Thyroid gland (tissue), 4 donors: ENCODE measurements at regions not wholly inside any gene's neighbourhood (a gene's known extent, or its start where the extent isn't known, plus 50 kb on each side); places are given as distances from the start of the nearest gene placed in this dataset.

Source experiments
- DNase-seq, 2 donors: peaks; one replicate each; pipeline ENCODE4 v3.0.0-alpha.2; 2019
- H3K27ac ChIP-seq, 3 donors: fragments of 200-600 bp; sonication (generic); 1 replicate in 2 of 3; 2 replicates in 1 of 3; pipeline ENCODE4 v1.5.1; 2016 to 2019; ENCODE audit warnings: mild to moderate bottlenecking in 1 of 3, moderate library complexity in 1 of 3
- H3K27me3 ChIP-seq: fragments of 200-600 bp; sonication (generic); one replicate; pipeline ENCODE4 v1.5.1; 2019
- H3K36me3 ChIP-seq, 2 donors: fragments of 200-600 bp; sonication (generic); one replicate each; pipeline ENCODE4 v1.5.1; 2016 to 2019
- H3K4me1 ChIP-seq, 2 donors: fragments of 200-600 bp; sonication (generic); one replicate each; pipeline ENCODE4 v1.5.1; 2017 to 2019
- H3K4me3 ChIP-seq, 3 donors: fragments of 200-600 bp; sonication (generic); replicated peaks in 1 of 3; 1 replicate in 2 of 3; 2 replicates in 1 of 3; pipeline ENCODE4 v1.5.1; 2016; ENCODE audit warnings: mild to moderate bottlenecking in 1 of 3
- H3K9me3 ChIP-seq: fragments of 200-600 bp; sonication (generic); one replicate; pipeline ENCODE4 v1.5.1; 2017
- POLR2A ChIP-seq, 2 donors: fragments of 450-650 bp; IDR thresholded peaks; one replicate each; pipeline ENCODE4 v1.6.1; 2017; ENCODE audit warnings: antibody characterized with exemption in 2 of 2, mild to moderate bottlenecking in 2 of 2, moderate library complexity in 1 of 2
- WGBS, 2 donors: methylation state at CpG; one replicate each; pipeline ENCODE4 v1.1.5; 2017; 5-methylcytosine and 5-hydroxymethylcytosine counted together
- intact Hi-C: fragments of 100-400 bp; cut with DNase I; formaldehyde crosslinking; loops from one replicate; pipeline ENCODE4 v1.15.1; 2023
- TF ChIP-seq, protein P1 (sequence below), 6 experiments: fragments of 200-600 bp in 3 of 6; fragments of 450-650 bp in 3 of 6; sonication (generic) in 3 of 6; IDR thresholded peaks; one replicate each; pipeline ENCODE4 v1.5.1; 2016 to 2019; ENCODE audit warnings: antibody characterized with exemption in 6 of 6, mild to moderate bottlenecking in 2 of 6, inconsistent platforms in 1 of 6, moderate library complexity in 1 of 6

DNA sequence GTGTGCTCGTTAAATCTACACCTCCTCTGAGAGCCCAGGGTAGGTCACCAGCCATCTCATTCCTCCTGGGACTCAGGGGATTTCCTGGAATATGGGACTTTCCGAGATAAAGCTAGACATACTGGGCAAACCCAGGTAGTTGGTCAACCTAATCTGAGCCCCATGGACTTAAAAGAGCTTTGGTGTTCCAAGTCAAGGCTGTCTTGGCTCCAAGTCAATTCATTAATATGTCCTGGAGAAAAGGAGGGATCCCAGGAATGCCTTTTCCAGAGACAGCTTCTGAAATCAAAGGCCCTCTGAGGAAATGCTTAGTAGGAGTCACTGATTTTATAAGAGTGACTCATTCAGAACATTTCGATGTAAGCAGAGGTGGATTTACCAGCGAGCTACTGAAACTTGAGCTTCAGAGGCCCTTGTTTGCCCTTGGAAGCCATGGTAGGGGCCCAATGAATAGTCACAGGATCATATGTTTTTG, 137.3 kb upstream of the UBE2E1 start:
- Histone ChIP-seq H3K27me3 (peaks cover 4% of the 10 kb centered on the region), H3K36me3 (no peaks in the 10 kb centered on the region), H3K4me3 (no peak overlapping the region), H3K4me1 (peaks cover 0 to 3% of the 10 kb centered on the region in 2 donors), H3K27ac (no peak overlapping the region), H3K9me3 (no peaks in the 10 kb centered on the region)
- no peak for DNase-seq
- intact Hi-C loops = no loop called here
- no peak for TF ChIP-seq POLR2A (IDR thresholded peaks at IDR 0.05)
- TF ChIP-seq, protein P1, sequence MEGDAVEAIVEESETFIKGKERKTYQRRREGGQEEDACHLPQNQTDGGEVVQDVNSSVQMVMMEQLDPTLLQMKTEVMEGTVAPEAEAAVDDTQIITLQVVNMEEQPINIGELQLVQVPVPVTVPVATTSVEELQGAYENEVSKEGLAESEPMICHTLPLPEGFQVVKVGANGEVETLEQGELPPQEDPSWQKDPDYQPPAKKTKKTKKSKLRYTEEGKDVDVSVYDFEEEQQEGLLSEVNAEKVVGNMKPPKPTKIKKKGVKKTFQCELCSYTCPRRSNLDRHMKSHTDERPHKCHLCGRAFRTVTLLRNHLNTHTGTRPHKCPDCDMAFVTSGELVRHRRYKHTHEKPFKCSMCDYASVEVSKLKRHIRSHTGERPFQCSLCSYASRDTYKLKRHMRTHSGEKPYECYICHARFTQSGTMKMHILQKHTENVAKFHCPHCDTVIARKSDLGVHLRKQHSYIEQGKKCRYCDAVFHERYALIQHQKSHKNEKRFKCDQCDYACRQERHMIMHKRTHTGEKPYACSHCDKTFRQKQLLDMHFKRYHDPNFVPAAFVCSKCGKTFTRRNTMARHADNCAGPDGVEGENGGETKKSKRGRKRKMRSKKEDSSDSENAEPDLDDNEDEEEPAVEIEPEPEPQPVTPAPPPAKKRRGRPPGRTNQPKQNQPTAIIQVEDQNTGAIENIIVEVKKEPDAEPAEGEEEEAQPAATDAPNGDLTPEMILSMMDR (IDR thresholded peaks at IDR 0.05) = no peak
- WGBS, 2 donors = 65 to 73% methylated on average over 4 of the region's 4 CpGs

DNA sequence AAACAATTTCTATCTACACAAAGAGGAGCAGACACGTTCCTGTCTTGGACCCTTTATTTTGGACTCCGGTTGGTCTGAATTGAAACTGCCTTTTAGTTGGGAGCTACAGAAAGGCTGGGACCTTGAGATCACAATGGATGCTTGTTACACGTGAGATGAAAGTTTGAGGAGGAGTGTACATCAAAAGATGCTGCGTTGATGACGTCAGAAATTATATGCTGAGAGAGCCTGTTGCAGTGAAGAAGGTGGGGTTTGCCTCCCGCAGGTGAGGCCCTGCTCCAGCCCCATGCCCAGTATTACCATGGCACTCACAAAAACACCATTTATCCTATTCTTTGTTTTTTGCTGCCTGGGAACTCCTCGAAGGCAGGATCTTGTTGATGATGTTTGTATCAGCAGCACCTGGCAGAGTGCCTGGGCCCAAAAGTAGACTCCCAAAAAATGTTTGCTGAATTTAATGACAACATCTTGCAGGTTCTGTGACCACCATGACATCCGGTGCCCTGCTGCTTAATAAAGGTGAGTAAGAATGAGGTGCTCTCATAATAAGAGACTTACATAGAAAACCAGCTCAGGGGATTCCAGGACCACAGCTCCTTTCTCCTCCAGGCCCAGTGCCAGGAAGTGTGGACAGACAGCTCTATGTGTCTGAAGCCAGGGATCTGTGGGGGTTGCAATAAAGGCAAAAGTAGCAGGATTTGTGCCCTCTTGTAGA, 136.1 kb upstream of the UBE2E1 start:
- no peak overlapping the region for H3K4me3 ChIP-seq
- H3K27me3 ChIP-seq = peaks cover 4% of the 10 kb centered on the region
- H3K4me1 ChIP-seq = peaks cover 0 to 3% of the 10 kb centered on the region in 2 donors
- intact Hi-C loops = no loop called here
- WGBS, 2 donors = 92 to 94% methylated on average over 8 of the region's 8 CpGs
- TF ChIP-seq, protein P1 (IDR thresholded peaks at IDR 0.05) = no peak
- TF ChIP-seq POLR2A (IDR thresholded peaks at IDR 0.05) = no peak
- no peak overlapping the region for H3K27ac ChIP-seq
- no peak for DNase-seq
- no peaks in the 10 kb centered on the region for H3K36me3 ChIP-seq
- no peaks in the 10 kb centered on the region for H3K9me3 ChIP-seq

DNA sequence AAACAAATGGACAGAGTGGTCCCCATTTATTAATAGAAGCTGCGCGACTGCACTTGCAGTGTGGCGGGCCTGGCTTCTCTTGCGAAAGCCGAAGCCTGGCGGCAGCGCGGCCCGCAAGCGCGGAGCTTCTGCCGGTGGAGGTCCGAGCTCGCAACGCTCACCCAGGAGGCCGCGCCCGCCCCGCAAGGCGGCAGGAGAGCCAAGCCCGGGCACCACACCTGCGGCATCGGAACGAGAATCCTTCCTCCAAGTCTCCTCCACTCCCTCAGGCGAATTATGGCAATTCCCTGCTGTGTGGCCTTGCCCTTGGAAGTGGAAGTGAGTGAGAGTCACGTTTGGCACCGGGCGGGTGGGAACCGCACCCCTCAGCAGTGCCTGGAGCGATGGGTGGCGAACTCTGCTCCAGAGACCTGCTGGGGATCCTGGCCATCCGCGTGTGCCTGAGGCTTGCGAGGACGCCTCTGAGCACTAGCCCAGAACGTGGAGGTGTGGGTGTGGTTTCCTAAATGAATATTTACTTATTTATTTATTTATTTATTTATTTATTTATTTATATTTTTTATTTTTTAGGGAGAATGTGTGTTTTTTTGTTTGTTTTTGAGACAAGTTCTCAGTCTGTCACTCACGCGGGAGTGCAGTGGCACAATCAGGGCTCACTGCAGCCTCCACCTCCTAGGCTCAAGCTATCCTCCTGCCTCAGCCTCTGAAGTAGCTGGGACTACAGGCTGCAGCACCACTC, 133.7 kb upstream of the UBE2E1 start:
- intact Hi-C loops = no loop called here
- Histone ChIP-seq H3K27ac (no peak overlapping the region), H3K4me1 (peaks cover 0 to 3% of the 10 kb centered on the region in 2 donors), H3K4me3 (peak overlapping the region in 2 of 3 donors; percentile 2 to 15), H3K9me3 (no peaks in the 10 kb centered on the region), H3K27me3 (peaks cover 4% of the 10 kb centered on the region), H3K36me3 (no peaks in the 10 kb centered on the region)
- DNase-seq = peak; percentile 27 to 30
- TF ChIP-seq, protein P1 (IDR thresholded peaks at IDR 0.05) = peak in 1 of 6 experiments; percentile 7
- TF ChIP-seq POLR2A (IDR thresholded peaks at IDR 0.05) = no peak
- 32 to 37% methylated on average over 24 to 31 of the region's 38 CpGs for WGBS, 2 donors

DNA sequence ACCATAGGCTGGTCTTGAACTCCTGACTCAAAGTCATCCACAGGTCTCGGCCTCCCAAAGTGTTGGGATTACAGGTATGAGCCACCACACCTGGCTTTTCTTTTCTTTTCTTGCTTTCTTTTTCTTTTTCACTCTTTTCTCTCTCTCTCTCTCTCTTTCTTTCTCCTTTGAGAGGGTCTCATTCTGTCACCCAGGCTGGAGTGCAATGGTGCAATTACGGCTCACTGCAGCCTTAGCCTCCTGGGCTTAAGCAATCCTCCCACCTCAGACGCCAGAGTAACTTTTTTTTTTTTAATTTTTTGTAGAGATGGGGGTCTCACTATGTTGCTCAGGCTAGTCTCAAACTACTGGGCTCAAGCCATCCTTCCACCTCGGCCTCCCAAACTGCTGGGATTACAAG, 133.1 kb upstream of the UBE2E1 start:
- TF ChIP-seq, protein P1 (IDR thresholded peaks at IDR 0.05) = no peak
- no peak for TF ChIP-seq POLR2A (IDR thresholded peaks at IDR 0.05)
- no peaks in the 10 kb centered on the region for H3K9me3 ChIP-seq
- H3K4me3 ChIP-seq = no peak overlapping the region
- intact Hi-C loops = no loop called here
- DNase-seq = no peak
- H3K4me1 ChIP-seq = peaks cover 0 to 3% of the 10 kb centered on the region in 2 donors
- H3K27me3 ChIP-seq = peaks cover 4% of the 10 kb centered on the region
- 92 to 97% methylated on average over 4 of the region's 4 CpGs for WGBS, 2 donors
- H3K36me3 ChIP-seq = no peaks in the 10 kb centered on the region
- H3K27ac ChIP-seq = no peak overlapping the region

DNA sequence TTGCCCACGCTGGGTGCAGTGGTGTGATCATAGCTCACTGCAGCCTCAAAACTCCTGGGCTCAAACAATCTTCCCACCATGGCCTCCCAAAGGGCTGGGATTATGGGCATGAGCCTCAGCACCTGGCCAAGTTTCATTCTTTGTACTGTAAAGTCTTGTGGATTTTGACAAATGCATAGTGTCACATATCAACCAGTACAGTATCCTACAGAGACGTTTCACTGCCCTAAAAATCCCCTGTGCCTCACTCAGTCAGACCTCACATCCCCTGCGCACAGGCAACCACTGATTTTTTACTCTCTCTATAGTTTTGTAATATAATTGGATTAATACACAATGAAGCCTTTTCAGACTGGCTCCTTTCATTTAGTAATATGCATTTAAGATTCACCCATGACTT, 130.7 kb upstream of the UBE2E1 start:
- H3K4me1 ChIP-seq = peaks cover 0 to 3% of the 10 kb centered on the region in 2 donors
- H3K27ac ChIP-seq = no peak overlapping the region
- TF ChIP-seq, protein P1 (IDR thresholded peaks at IDR 0.05) = no peak
- no peak for TF ChIP-seq POLR2A (IDR thresholded peaks at IDR 0.05)
- DNase-seq = no peak
- no peaks in the 10 kb centered on the region for H3K9me3 ChIP-seq
- intact Hi-C loops = no loop called here
- no peaks in the 10 kb centered on the region for H3K36me3 ChIP-seq
- WGBS, 2 donors = 86 to 92% methylated on average over 3 of the region's 3 CpGs
- peaks cover 4% of the 10 kb centered on the region for H3K27me3 ChIP-seq
- H3K4me3 ChIP-seq = no peak overlapping the region
